HEK293 (cell line): ENCODE measurements at regions not wholly inside any gene's neighbourhood (a gene's known extent, or its start where the extent isn't known, plus 50 kb on each side); places are given as distances from the start of the nearest gene placed in this dataset.

ENCODE experiments used
- CTCF ChIA-PET: fragments of 350-600 bp; formaldehyde crosslinking; extraction: SDS; loops from one replicate; lab custom pipeline; 2021; ENCODE audit warnings: antibody characterized with exemption; lab: Yijun Ruan, JAX
- POLR2A ChIA-PET: fragments of 300-600 bp; formaldehyde crosslinking; extraction: SDS; loops from one replicate; lab custom pipeline; 2020; ENCODE audit warnings: antibody characterized with exemption, inconsistent platforms; lab: Yijun Ruan, JAX
- H3K27ac ChIP-seq: fragments of 200-500 bp; sonication (Bioruptor generic); 2 replicates; pipeline ENCODE4 v1.5.1; 2014; ENCODE audit warnings: low read depth, low read length, control low read depth, inconsistent platforms; ENCODE audit errors: extremely low read depth
- H3K36me3 ChIP-seq, 2 experiments: fragments of 200-500 bp in 1 of 2; sonication (Bioruptor generic) in 1 of 2; 1 replicate in 1 of 2; 2 replicates in 1 of 2; pipeline ENCODE4 v1.5.1; 2014 to 2017; ENCODE audit warnings: inconsistent platforms in 2 of 2, low read length in 2 of 2; ENCODE audit not compliant: control insufficient read depth in 2 of 2, insufficient read depth in 1 of 2
- H3K4me1 ChIP-seq: fragments of 200-500 bp; sonication (Bioruptor generic); 2 replicates; pipeline ENCODE4 v1.5.1; 2014; ENCODE audit warnings: mild to moderate bottlenecking, low read length, inconsistent platforms; ENCODE audit not compliant: control insufficient read depth, insufficient read depth
- H3K4me3 ChIP-seq: 2 replicates; pipeline ENCODE4 v1.5.1; 2011; ENCODE audit warnings: low read depth, mild to moderate bottlenecking, control low read depth, low read length, moderate library complexity
- H3K9me3 ChIP-seq: fragments of 200-500 bp; sonication (Bioruptor generic); 2 replicates; pipeline ENCODE4 v1.5.1; 2014; ENCODE audit warnings: low read depth, low read length, inconsistent platforms; ENCODE audit not compliant: control insufficient read depth, insufficient read depth
- EGR2 ChIP-seq: fragments of 450-650 bp; formaldehyde crosslinking; IDR thresholded peaks from 2 replicates; pipeline ENCODE4 v1.5.1; 2016; ENCODE audit warnings: low read depth, missing biosample characterization, missing genetic modification characterization
- MEIS1 ChIP-seq: sonication (generic); formaldehyde crosslinking; IDR thresholded peaks from 2 replicates; pipeline ENCODE4 v1.8.1; 2022; ENCODE audit warnings: missing genetic modification reagents, mild to moderate bottlenecking, borderline replicate concordance
- OVOL3 ChIP-seq: fragments of 450-650 bp; formaldehyde crosslinking; IDR thresholded peaks from 2 replicates; pipeline ENCODE4 v1.5.1; 2016; ENCODE audit warnings: missing biosample characterization, missing genetic modification characterization
- ZBTB48 ChIP-seq: fragments of 450-650 bp; formaldehyde crosslinking; IDR thresholded peaks from 2 replicates; pipeline ENCODE4 v1.5.1; 2016; ENCODE audit warnings: missing biosample characterization, missing genetic modification characterization
- ZFHX2 ChIP-seq: fragments of 450-650 bp; formaldehyde crosslinking; conservative IDR thresholded peaks from 2 replicates; pipeline ENCODE4 v1.5.1; 2016; ENCODE audit warnings: missing biosample characterization, missing genetic modification characterization
- ZNF10 ChIP-seq: fragments of 450-650 bp; formaldehyde crosslinking; IDR thresholded peaks from 2 replicates; pipeline ENCODE4 v1.5.1; 2017; ENCODE audit warnings: missing biosample characterization, missing genetic modification characterization
- ZNF184 ChIP-seq: fragments of 450-650 bp; IDR thresholded peaks from 2 replicates; pipeline ENCODE4 v1.5.1; 2018; ENCODE audit warnings: missing biosample characterization, mild to moderate bottlenecking, missing genetic modification characterization
- ZNF404 ChIP-seq: fragments of 450-650 bp; formaldehyde crosslinking; IDR thresholded peaks from 2 replicates; pipeline ENCODE4 v1.5.1; 2017; ENCODE audit warnings: missing biosample characterization, missing genetic modification characterization
- ZNF596 ChIP-seq: fragments of 450-650 bp; IDR thresholded peaks from 2 replicates; pipeline ENCODE4 v1.5.0; 2018; ENCODE audit warnings: missing biosample characterization, mild to moderate bottlenecking, missing genetic modification characterization, moderate library complexity
- ZNF629 ChIP-seq: fragments of 450-650 bp; formaldehyde crosslinking; IDR thresholded peaks from 2 replicates; pipeline ENCODE4 v1.5.1; 2017; ENCODE audit warnings: missing biosample characterization, missing genetic modification characterization
- ZNF670 ChIP-seq: fragments of 450-650 bp; formaldehyde crosslinking; IDR thresholded peaks from 2 replicates; pipeline ENCODE4 v1.5.1; 2016; ENCODE audit warnings: missing biosample characterization, missing genetic modification characterization, low read depth
- TF ChIP-seq, protein P1 (sequence below): fragments of 450-650 bp; formaldehyde crosslinking; optimal IDR thresholded peaks from 2 replicates; pipeline ENCODE3; 2016; ENCODE audit warnings: missing biosample characterization, mild to moderate bottlenecking, missing genetic modification characterization
- TF ChIP-seq, protein P2 (sequence below): fragments of 450-650 bp; formaldehyde crosslinking; IDR thresholded peaks from 2 replicates; pipeline ENCODE4 v1.5.1; 2016; ENCODE audit warnings: missing biosample characterization, missing genetic modification characterization
- TF ChIP-seq, protein P3 (sequence below): fragments of 450-650 bp; formaldehyde crosslinking; conservative IDR thresholded peaks from 2 replicates; pipeline ENCODE4 v1.5.1; 2016; ENCODE audit warnings: low read depth, missing biosample characterization, missing genetic modification characterization
- TF ChIP-seq, protein P4 (sequence below): fragments of 450-650 bp; formaldehyde crosslinking; IDR thresholded peaks from 2 replicates; pipeline ENCODE4 v1.5.1; 2016; ENCODE audit warnings: missing biosample characterization, missing genetic modification characterization
- TF ChIP-seq, protein P5 (sequence below): fragments of 450-650 bp; formaldehyde crosslinking; IDR thresholded peaks from 2 replicates; pipeline ENCODE4 v1.5.1; 2016; ENCODE audit warnings: missing biosample characterization, missing genetic modification characterization, low read depth
- TF ChIP-seq, protein P6 (sequence below): fragments of 450-650 bp; formaldehyde crosslinking; IDR thresholded peaks from 2 replicates; pipeline ENCODE4 v1.5.1; 2016; ENCODE audit warnings: missing biosample characterization, missing genetic modification characterization
- TF ChIP-seq, protein P7 (sequence below): fragments of 450-650 bp; formaldehyde crosslinking; IDR thresholded peaks from 2 replicates; pipeline ENCODE4 v1.5.1; 2017; ENCODE audit warnings: missing biosample characterization, missing genetic modification characterization

DNA sequence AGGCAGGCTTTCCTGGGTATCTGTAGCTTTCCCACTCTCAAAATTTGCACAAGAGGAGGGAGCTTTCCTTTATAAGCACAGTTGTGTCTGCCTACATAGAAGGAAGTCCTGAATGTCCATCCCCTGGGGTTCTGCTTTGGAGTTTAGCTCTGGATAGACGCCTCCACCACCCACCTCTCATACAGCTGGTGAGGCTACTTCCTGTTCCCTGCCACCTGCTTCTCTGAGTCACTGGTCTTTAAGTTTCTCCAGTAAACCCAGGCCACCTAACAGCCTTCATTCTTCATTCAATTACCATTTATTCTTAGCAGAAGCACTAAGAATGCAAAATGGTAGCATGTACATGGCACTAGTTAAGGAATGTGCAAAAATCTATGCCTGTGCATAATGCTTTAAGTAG, 407.8 kb downstream of the CDH2 start:
- ChIA-PET POLR2A (interaction anchor here (0.6 kb wide), 1 partner anchor 408 kb away, joined by 4 read pairs; the partner anchor contains the start of gene CDH2), CTCF (interaction anchor here (0.9 kb wide), 1 partner anchor 19 kb away, joined by 3 read pairs; no protein-coding TSS in a partner anchor)
- Histone ChIP-seq H3K27ac (no peak overlapping the region), H3K36me3 (no peaks in the 10 kb centered on the region), H3K9me3 (no peaks in the 10 kb centered on the region), H3K4me3 (no peak overlapping the region), H3K4me1 (no peaks in the 10 kb centered on the region)
- no peak for TF ChIP-seq OVOL3
- TF ChIP-seq ZNF629 (tag by site-specific recombination), result no peak
- TF ChIP-seq, protein P1, sequence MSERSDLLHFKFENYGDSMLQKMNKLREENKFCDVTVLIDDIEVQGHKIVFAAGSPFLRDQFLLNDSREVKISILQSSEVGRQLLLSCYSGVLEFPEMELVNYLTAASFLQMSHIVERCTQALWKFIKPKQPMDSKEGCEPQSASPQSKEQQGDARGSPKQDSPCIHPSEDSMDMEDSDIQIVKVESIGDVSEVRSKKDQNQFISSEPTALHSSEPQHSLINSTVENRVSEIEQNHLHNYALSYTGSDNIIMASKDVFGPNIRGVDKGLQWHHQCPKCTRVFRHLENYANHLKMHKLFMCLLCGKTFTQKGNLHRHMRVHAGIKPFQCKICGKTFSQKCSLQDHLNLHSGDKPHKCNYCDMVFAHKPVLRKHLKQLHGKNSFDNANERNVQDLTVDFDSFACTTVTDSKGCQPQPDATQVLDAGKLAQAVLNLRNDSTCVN (tag by site-specific recombination), result no peak
- TF ChIP-seq ZFHX2 (tag by site-specific recombination), result peak; percentile 30; the same call in 1 of the 2 replicates
- TF ChIP-seq, protein P2, sequence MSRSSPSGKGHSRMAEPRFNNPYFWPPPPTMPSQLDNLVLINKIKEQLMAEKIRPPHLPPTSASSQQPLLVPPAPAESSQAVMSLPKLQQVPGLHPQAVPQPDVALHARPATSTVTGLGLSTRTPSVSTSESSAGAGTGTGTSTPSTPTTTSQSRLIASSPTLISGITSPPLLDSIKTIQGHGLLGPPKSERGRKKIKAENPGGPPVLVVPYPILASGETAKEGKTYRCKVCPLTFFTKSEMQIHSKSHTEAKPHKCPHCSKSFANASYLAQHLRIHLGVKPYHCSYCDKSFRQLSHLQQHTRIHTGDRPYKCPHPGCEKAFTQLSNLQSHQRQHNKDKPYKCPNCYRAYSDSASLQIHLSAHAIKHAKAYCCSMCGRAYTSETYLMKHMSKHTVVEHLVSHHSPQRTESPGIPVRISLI (tag by site-specific recombination), result no peak
- TF ChIP-seq, protein P3, sequence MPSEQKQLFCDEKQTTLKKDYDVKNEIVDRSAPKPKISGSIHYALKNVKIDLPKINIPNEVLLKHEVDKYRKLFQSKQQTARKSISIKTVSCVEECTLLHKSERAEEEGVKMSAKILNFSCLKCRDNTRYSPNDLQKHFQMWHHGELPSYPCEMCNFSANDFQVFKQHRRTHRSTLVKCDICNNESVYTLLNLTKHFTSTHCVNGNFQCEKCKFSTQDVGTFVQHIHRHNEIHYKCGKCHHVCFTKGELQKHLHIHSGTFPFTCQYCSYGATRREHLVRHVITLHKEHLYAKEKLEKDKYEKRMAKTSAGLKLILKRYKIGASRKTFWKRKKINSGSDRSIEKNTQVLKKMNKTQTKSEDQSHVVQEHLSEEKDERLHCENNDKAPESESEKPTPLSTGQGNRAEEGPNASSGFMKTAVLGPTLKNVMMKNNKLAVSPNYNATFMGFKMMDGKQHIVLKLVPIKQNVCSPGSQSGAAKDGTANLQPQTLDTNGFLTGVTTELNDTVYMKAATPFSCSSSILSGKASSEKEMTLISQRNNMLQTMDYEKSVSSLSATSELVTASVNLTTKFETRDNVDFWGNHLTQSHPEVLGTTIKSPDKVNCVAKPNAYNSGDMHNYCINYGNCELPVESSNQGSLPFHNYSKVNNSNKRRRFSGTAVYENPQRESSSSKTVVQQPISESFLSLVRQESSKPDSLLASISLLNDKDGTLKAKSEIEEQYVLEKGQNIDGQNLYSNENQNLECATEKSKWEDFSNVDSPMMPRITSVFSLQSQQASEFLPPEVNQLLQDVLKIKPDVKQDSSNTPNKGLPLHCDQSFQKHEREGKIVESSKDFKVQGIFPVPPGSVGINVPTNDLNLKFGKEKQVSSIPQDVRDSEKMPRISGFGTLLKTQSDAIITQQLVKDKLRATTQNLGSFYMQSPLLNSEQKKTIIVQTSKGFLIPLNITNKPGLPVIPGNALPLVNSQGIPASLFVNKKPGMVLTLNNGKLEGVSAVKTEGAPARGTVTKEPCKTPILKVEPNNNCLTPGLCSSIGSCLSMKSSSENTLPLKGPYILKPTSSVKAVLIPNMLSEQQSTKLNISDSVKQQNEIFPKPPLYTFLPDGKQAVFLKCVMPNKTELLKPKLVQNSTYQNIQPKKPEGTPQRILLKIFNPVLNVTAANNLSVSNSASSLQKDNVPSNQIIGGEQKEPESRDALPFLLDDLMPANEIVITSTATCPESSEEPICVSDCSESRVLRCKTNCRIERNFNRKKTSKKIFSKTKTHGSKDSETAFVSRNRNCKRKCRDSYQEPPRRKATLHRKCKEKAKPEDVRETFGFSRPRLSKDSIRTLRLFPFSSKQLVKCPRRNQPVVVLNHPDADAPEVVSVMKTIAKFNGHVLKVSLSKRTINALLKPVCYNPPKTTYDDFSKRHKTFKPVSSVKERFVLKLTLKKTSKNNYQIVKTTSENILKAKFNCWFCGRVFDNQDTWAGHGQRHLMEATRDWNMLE (tag by site-specific recombination), result no peak
- TF ChIP-seq, protein P4, sequence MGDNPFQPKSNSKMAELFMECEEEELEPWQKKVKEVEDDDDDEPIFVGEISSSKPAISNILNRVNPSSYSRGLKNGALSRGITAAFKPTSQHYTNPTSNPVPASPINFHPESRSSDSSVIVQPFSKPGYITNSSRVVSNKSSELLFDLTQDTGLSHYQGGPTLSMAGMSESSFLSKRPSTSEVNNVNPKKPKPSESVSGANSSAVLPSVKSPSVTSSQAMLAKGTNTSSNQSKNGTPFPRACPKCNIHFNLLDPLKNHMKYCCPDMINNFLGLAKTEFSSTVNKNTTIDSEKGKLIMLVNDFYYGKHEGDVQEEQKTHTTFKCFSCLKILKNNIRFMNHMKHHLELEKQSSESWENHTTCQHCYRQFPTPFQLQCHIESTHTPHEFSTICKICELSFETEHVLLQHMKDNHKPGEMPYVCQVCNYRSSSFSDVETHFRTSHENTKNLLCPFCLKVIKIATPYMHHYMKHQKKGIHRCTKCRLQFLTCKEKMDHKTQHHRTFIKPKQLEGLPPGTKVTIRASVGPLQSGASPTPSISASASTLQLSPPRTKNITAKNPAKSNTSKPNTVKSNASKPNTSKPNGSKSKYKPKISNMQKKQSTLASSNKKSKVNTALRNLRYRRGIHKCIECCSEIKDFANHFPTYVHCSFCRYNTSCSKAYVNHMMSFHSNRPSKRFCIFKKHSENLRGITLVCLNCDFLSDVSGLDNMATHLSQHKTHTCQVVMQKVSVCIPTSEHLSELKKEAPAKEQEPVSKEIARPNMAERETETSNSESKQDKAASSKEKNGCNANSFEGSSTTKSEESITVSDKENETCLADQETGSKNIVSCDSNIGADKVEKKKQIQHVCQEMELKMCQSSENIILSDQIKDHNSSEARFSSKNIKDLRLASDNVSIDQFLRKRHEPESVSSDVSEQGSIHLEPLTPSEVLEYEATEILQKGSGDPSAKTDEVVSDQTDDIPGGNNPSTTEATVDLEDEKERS (tag by site-specific recombination), result no peak
- TF ChIP-seq EGR2, result 0 out of 2 replicates have a peak, but pooled peaks have one; percentile 7
- TF ChIP-seq ZNF596, result no peak
- TF ChIP-seq ZNF404 (tag by site-specific recombination), result no peak

DNA sequence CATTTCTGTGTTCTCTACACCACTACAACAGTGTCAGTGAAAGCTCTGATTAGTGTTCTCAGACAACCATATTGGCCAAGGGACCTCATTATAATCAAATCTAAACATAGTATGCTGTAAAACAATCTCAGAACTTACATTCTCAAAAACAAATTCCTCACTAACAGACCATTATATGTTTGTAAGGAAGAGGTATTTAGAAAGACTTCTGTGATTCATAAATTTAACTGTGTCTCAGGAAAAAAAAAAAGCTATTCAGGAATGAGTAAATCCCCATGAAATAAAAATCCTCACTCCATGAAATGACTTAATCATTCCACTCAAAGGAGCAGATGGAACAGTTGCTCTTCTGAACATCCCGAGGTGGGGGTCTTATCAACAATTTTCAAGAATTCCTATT, 413.0 kb downstream of the CDH2 start:
- H3K4me3 ChIP-seq, result no peak overlapping the region
- no peaks in the 10 kb centered on the region for H3K4me1 ChIP-seq
- H3K27ac ChIP-seq, result no peak overlapping the region
- ChIA-PET CTCF (interaction anchor here (1.2 to 3.5 kb wide), 2 partner anchors 14 to 155 kb away, joined by 3 to 30 read pairs; no protein-coding TSS in a partner anchor), POLR2A (no interaction called here)
- no peaks in the 10 kb centered on the region for H3K36me3 ChIP-seq
- no peaks in the 10 kb centered on the region for H3K9me3 ChIP-seq
- TF ChIP-seq ZNF10 (tag by site-specific recombination), result no peak
- TF ChIP-seq ZNF596, result no peak
- TF ChIP-seq, protein P5, sequence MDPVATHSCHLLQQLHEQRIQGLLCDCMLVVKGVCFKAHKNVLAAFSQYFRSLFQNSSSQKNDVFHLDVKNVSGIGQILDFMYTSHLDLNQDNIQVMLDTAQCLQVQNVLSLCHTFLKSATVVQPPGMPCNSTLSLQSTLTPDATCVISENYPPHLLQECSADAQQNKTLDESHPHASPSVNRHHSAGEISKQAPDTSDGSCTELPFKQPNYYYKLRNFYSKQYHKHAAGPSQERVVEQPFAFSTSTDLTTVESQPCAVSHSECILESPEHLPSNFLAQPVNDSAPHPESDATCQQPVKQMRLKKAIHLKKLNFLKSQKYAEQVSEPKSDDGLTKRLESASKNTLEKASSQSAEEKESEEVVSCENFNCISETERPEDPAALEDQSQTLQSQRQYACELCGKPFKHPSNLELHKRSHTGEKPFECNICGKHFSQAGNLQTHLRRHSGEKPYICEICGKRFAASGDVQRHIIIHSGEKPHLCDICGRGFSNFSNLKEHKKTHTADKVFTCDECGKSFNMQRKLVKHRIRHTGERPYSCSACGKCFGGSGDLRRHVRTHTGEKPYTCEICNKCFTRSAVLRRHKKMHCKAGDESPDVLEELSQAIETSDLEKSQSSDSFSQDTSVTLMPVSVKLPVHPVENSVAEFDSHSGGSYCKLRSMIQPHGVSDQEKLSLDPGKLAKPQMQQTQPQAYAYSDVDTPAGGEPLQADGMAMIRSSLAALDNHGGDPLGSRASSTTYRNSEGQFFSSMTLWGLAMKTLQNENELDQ (tag by site-specific recombination), result no peak
- TF ChIP-seq MEIS1, result no peak
- TF ChIP-seq ZBTB48 (tag by site-specific recombination), result no peak
- TF ChIP-seq ZNF670 (tag by site-specific recombination), result no peak
- TF ChIP-seq, protein P6, sequence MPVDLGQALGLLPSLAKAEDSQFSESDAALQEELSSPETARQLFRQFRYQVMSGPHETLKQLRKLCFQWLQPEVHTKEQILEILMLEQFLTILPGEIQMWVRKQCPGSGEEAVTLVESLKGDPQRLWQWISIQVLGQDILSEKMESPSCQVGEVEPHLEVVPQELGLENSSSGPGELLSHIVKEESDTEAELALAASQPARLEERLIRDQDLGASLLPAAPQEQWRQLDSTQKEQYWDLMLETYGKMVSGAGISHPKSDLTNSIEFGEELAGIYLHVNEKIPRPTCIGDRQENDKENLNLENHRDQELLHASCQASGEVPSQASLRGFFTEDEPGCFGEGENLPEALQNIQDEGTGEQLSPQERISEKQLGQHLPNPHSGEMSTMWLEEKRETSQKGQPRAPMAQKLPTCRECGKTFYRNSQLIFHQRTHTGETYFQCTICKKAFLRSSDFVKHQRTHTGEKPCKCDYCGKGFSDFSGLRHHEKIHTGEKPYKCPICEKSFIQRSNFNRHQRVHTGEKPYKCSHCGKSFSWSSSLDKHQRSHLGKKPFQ (tag by site-specific recombination), result no peak
- TF ChIP-seq ZNF184, result no peak
- TF ChIP-seq, protein P7, sequence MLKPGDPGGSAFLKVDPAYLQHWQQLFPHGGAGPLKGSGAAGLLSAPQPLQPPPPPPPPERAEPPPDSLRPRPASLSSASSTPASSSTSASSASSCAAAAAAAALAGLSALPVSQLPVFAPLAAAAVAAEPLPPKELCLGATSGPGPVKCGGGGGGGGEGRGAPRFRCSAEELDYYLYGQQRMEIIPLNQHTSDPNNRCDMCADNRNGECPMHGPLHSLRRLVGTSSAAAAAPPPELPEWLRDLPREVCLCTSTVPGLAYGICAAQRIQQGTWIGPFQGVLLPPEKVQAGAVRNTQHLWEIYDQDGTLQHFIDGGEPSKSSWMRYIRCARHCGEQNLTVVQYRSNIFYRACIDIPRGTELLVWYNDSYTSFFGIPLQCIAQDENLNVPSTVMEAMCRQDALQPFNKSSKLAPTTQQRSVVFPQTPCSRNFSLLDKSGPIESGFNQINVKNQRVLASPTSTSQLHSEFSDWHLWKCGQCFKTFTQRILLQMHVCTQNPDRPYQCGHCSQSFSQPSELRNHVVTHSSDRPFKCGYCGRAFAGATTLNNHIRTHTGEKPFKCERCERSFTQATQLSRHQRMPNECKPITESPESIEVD (tag by site-specific recombination), result no peak
